GM23248 (cell line): ENCODE measurements at regions not wholly inside any gene's neighbourhood (a gene's known extent, or its start where the extent isn't known, plus 50 kb on each side); places are given as distances from the start of the nearest gene placed in this dataset.
A peak's percentile ranks its signal among the peaks of the same experiment; 100 is the strongest.

Experiments used
- DNase-seq: peaks from one replicate; pipeline ENCODE4 v3.0.0-alpha.2; 2015
- H2AFZ ChIP-seq: fragments of 200-600 bp; sonication (generic); 2 replicates; pipeline ENCODE4 v1.6.1; 2016; ENCODE audit warnings: antibody characterized with exemption
- H3F3A ChIP-seq: fragments of 200-600 bp; sonication (generic); 2 replicates; pipeline ENCODE4 v1.6.1; 2016; ENCODE audit warnings: mild to moderate bottlenecking, antibody characterized with exemption, mixed run types; ENCODE audit not compliant: insufficient read depth
- H3K27ac ChIP-seq: fragments of 200-600 bp; sonication (generic); 2 replicates; pipeline ENCODE4 v1.5.1; 2016; ENCODE audit warnings: mild to moderate bottlenecking
- H3K27me3 ChIP-seq: fragments of 200-600 bp; sonication (generic); replicated peaks from 2 replicates; pipeline ENCODE4 v1.6.1; 2016; ENCODE audit warnings: mild to moderate bottlenecking; ENCODE audit not compliant: insufficient read depth
- H3K36me3 ChIP-seq: fragments of 200-600 bp; sonication (generic); 2 replicates; pipeline ENCODE4 v1.6.1; 2016; ENCODE audit warnings: low read depth, mild to moderate bottlenecking
- H3K4me1 ChIP-seq: fragments of 200-600 bp; sonication (generic); 2 replicates; pipeline ENCODE4 v1.6.1; 2016; ENCODE audit warnings: mild to moderate bottlenecking; ENCODE audit not compliant: insufficient read depth
- H3K4me2 ChIP-seq: fragments of 200-600 bp; sonication (generic); one replicate; pipeline ENCODE4 v1.6.1; 2016; ENCODE audit warnings: mild to moderate bottlenecking; ENCODE audit not compliant: unreplicated experiment
- H3K4me3 ChIP-seq: fragments of 200-600 bp; sonication (generic); 2 replicates; pipeline ENCODE4 v1.5.1; 2016; ENCODE audit warnings: mild to moderate bottlenecking
- H3K79me2 ChIP-seq: fragments of 200-600 bp; sonication (generic); 2 replicates; pipeline ENCODE4 v1.6.1; 2016; ENCODE audit warnings: mild to moderate bottlenecking; ENCODE audit not compliant: insufficient read depth
- H3K9ac ChIP-seq: fragments of 200-600 bp; sonication (generic); 2 replicates; pipeline ENCODE4 v1.6.1; 2016; ENCODE audit warnings: mild to moderate bottlenecking
- H3K9me2 ChIP-seq: fragments of 200-600 bp; sonication (generic); 2 replicates; pipeline ENCODE4 v1.6.1; 2016; ENCODE audit warnings: mixed run types, mild to moderate bottlenecking, moderate library complexity; ENCODE audit not compliant: insufficient read depth
- H3K9me3 ChIP-seq: fragments of 200-600 bp; sonication (generic); one replicate; pipeline ENCODE4 v1.6.1; 2017; ENCODE audit warnings: low read depth
- H4K20me1 ChIP-seq: fragments of 200-600 bp; sonication (generic); 2 replicates; pipeline ENCODE4 v1.6.0; 2016; ENCODE audit not compliant: insufficient read depth
- EZH2 ChIP-seq: fragments of 200-600 bp; sonication (generic); IDR thresholded peaks from 2 replicates; pipeline ENCODE4 v1.6.1; 2018; ENCODE audit warnings: antibody characterized with exemption, mild to moderate bottlenecking; ENCODE audit not compliant: insufficient read depth, poor library complexity, severe bottlenecking
- EZH2phosphoT487 ChIP-seq: fragments of 200-600 bp; sonication (generic); IDR thresholded peaks from 2 replicates; pipeline ENCODE4 v1.6.1; 2018; ENCODE audit warnings: antibody characterized with exemption, moderate library complexity, mild to moderate bottlenecking, low read depth; ENCODE audit not compliant: insufficient read depth
- WGBS, 2 experiments: methylation state at CpG; one replicate each; pipeline ENCODE4 v1.1.6; 2015 to 2017; ENCODE audit warnings: low lambda C conversion rate in 2 of 2, low coverage in 1 of 2; ENCODE audit errors: missing lambda C conversion rate in 2 of 2; 5-methylcytosine and 5-hydroxymethylcytosine counted together
- in situ Hi-C: fragments of 300-500 bp; cut with MboI; formaldehyde crosslinking; loops from 2 replicates; pipeline ENCODE4 v1.15.0; 2020

GRCh38 chr6:9862603-9863167, 552.2 kb downstream of the TFAP2A start:
- in situ Hi-C loops = no loop called here
- Histone ChIP-seq H3K79me2 (no peaks in the 10 kb centered on the region), H3K27me3 (no peaks in the 10 kb centered on the region), H3K9me2 (no peaks in the 10 kb centered on the region), H3K36me3 (no peaks in the 10 kb centered on the region), H2AFZ (no peak overlapping the region), H3K4me1 (no peaks in the 10 kb centered on the region), H3K4me3 (no peak overlapping the region), H3K27ac (no peak overlapping the region), H3K4me2 (no peak overlapping the region), H4K20me1 (no peaks in the 10 kb centered on the region), H3K9ac (no peak overlapping the region), H3F3A (no peaks in the 10 kb centered on the region), H3K9me3 (no peaks in the 10 kb centered on the region)
- WGBS, 2 experiments = 20 to 40% methylated on average over 2 of the region's 2 CpGs
- TF ChIP-seq EZH2phosphoT487 (no peak), EZH2 (no peak)
- no peak for DNase-seq

GRCh38 chr6:9851541-9852380, 563.1 kb downstream of the TFAP2A start:
- Histone ChIP-seq H4K20me1 (no peaks in the 10 kb centered on the region), H2AFZ (no peak overlapping the region), H3K79me2 (no peaks in the 10 kb centered on the region), H3K4me3 (no peak overlapping the region), H3K27ac (no peak overlapping the region), H3K27me3 (no peaks in the 10 kb centered on the region), H3K4me1 (no peaks in the 10 kb centered on the region), H3K9me3 (no peaks in the 10 kb centered on the region), H3K4me2 (no peak overlapping the region), H3K9me2 (no peaks in the 10 kb centered on the region), H3K36me3 (peaks cover 2% of the 10 kb centered on the region; the same call in 1 of the 2 replicates), H3F3A (no peaks in the 10 kb centered on the region), H3K9ac (no peak overlapping the region)
- DNase-seq = peak; percentile 21
- in situ Hi-C loops = no loop called here
- no peak for TF ChIP-seq EZH2phosphoT487
- no peak for TF ChIP-seq EZH2
- 56 to 57% methylated on average over 9 of the region's 9 CpGs for WGBS, 2 experiments

GRCh38 chr6:9851006-9851405, 563.9 kb downstream of the TFAP2A start:
- TF ChIP-seq EZH2 (no peak), EZH2phosphoT487 (no peak)
- Histone ChIP-seq H4K20me1 (no peaks in the 10 kb centered on the region), H3K9me3 (no peaks in the 10 kb centered on the region), H3K4me3 (no peak overlapping the region), H3K27me3 (no peaks in the 10 kb centered on the region), H3K36me3 (peaks cover 2% of the 10 kb centered on the region; the same call in 1 of the 2 replicates), H3K9me2 (no peaks in the 10 kb centered on the region), H3K9ac (no peak overlapping the region), H3K4me2 (no peak overlapping the region), H3K4me1 (no peaks in the 10 kb centered on the region), H3K79me2 (no peaks in the 10 kb centered on the region), H3F3A (no peaks in the 10 kb centered on the region), H3K27ac (no peak overlapping the region), H2AFZ (no peak overlapping the region)
- in situ Hi-C loops = no loop called here
- DNase-seq = no peak
- WGBS, 2 experiments = 46 to 50% methylated on average over 2 of the region's 2 CpGs

GRCh38 chr6:9848094-9848493, 566.8 kb downstream of the TFAP2A start:
- Histone ChIP-seq H3K4me3 (no peak overlapping the region), H3K27me3 (no peaks in the 10 kb centered on the region), H2AFZ (no peak overlapping the region), H3K36me3 (peaks cover 2% of the 10 kb centered on the region; the same call in 1 of the 2 replicates), H3K9me2 (no peaks in the 10 kb centered on the region), H3K9ac (no peak overlapping the region), H3K4me2 (no peak overlapping the region), H3K27ac (no peak overlapping the region), H4K20me1 (no peaks in the 10 kb centered on the region), H3F3A (no peaks in the 10 kb centered on the region), H3K79me2 (no peaks in the 10 kb centered on the region), H3K4me1 (no peaks in the 10 kb centered on the region), H3K9me3 (no peaks in the 10 kb centered on the region)
- DNase-seq = peak; percentile 48
- TF ChIP-seq EZH2phosphoT487 (no peak), EZH2 (no peak)
- in situ Hi-C loops = no loop called here
- WGBS, 2 experiments = 0% methylated on average over 1 of the region's 1 CpG
